ENCODE measurements at regions not wholly inside any gene's neighbourhood (a gene's known extent, or its start where the extent isn't known, plus 50 kb on each side); places are given as distances from the start of the nearest gene placed in this dataset.

DNA sequence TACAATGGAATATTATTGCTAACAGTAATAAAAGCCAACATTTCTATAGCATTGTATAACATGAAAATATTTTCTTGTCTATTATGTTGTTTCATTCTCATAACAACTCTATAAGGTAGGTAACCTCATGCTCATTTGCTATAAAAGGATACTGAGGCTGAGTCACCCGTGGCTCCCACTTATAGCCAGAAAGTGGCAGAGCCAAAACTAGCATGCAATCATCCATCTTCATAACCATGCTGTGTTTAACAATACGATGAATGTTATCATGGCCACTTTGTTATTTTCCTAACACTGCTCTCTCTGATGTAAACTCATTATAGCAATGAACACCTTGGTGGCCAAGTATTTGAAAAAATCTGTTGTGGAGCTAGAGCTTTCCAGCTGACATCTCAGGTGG is 80.8 kb upstream of the JUN start:
- Mint-ChIP-seq H3K4me3 (ENCODE audit: low read depth, unreplicated experiment) (no peak overlapping the region), H3K4me1 (ENCODE audit: low read depth, unreplicated experiment) (peaks cover 9% of the 10 kb centered on the region), H3K27me3 (ENCODE audit: unreplicated experiment) (no peaks in the 10 kb centered on the region), H3K27ac (ENCODE audit: unreplicated experiment) (no peak overlapping the region), H3K9me3 (ENCODE audit: low read depth, unreplicated experiment) (no peaks in the 10 kb centered on the region), H3K36me3 (ENCODE audit: insufficient read depth, unreplicated experiment) (no peaks in the 10 kb centered on the region)
- no TSS peak for BruUV-seq (replicated peaks)
- TF ChIP-seq, protein P1, sequence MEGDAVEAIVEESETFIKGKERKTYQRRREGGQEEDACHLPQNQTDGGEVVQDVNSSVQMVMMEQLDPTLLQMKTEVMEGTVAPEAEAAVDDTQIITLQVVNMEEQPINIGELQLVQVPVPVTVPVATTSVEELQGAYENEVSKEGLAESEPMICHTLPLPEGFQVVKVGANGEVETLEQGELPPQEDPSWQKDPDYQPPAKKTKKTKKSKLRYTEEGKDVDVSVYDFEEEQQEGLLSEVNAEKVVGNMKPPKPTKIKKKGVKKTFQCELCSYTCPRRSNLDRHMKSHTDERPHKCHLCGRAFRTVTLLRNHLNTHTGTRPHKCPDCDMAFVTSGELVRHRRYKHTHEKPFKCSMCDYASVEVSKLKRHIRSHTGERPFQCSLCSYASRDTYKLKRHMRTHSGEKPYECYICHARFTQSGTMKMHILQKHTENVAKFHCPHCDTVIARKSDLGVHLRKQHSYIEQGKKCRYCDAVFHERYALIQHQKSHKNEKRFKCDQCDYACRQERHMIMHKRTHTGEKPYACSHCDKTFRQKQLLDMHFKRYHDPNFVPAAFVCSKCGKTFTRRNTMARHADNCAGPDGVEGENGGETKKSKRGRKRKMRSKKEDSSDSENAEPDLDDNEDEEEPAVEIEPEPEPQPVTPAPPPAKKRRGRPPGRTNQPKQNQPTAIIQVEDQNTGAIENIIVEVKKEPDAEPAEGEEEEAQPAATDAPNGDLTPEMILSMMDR (IDR thresholded peaks at IDR 0.05; ENCODE audit: unreplicated experiment): no peak
- intact Hi-C loops (cut with micrococcal nuclease; ENCODE audit: unreplicated experiment): no loop called here
- DNase-seq: no peak
- CTCF ChIA-PET: no interaction called here

DNA sequence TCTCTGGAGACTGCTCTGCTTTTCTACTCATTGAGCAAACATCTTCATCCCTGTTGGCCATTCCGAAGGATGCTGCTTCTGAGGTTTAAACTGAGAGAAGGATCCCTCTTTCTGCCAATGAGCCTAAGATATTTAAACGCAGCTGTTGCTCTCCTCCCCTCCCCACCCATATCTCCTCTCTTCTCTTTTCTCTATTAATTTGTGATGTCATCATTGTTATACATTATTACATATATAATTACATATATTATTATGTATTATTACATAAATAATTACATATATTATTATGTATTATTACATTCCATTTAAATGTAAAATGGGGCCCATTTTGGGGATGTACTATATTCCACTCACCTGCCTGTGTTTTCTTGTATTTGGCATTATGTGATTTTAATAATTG is 82.7 kb upstream of the JUN start:
- DNase-seq: no peak
- H3K27me3 Mint-ChIP-seq (ENCODE audit: unreplicated experiment): no peaks in the 10 kb centered on the region
- H3K36me3 Mint-ChIP-seq (ENCODE audit: insufficient read depth, unreplicated experiment): no peaks in the 10 kb centered on the region
- no peaks in the 10 kb centered on the region for H3K4me1 Mint-ChIP-seq (ENCODE audit: low read depth, unreplicated experiment)
- no peaks in the 10 kb centered on the region for H3K9me3 Mint-ChIP-seq (ENCODE audit: low read depth, unreplicated experiment)
- no peak overlapping the region for H3K4me3 Mint-ChIP-seq (ENCODE audit: low read depth, unreplicated experiment)
- BruUV-seq (replicated peaks): no TSS peak
- intact Hi-C loops (cut with micrococcal nuclease; ENCODE audit: unreplicated experiment): no loop called here
- H3K27ac Mint-ChIP-seq (ENCODE audit: unreplicated experiment): no peak overlapping the region
- CTCF ChIA-PET: no interaction called here
- TF ChIP-seq, protein P1 (IDR thresholded peaks at IDR 0.05; ENCODE audit: unreplicated experiment): no peak

DNA sequence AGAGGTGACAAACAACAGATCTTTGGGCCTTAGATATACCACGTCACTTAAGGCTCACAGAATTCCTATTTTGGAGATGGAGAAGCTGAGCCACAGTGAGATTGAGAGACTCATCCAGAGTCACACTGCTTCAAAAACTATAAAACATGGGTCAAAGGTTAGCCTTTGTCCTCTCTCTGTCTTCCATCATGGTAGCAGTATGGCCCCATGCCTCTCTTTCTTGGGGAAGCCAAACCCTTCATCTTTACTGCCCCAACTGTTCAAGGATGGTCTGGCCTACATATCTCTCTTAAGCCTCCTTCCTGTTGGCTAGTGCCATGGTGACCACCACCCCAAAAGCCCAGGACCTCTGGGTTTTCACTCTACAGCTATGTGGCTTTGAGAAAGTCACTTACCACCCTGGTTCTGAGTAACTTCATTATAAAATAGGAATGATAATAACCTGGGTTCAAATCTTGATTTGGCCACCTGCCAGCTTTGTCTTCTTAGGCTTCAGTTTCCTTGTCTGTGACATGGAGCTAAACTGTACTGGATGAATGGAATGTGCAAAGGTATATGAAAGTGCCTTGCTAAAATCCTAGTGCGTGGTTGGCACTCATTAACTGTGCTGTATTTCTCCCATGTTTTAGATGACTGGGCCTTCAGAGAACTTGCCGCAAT is 85.9 kb upstream of the JUN start:
- CTCF ChIA-PET: no interaction called here
- no peak for DNase-seq
- no peaks in the 10 kb centered on the region for H3K36me3 Mint-ChIP-seq (ENCODE audit: insufficient read depth, unreplicated experiment)
- H3K4me3 Mint-ChIP-seq (ENCODE audit: low read depth, unreplicated experiment): no peak overlapping the region
- H3K4me1 Mint-ChIP-seq (ENCODE audit: low read depth, unreplicated experiment): peaks cover 26% of the 10 kb centered on the region
- no TSS peak for BruUV-seq (replicated peaks)
- H3K27me3 Mint-ChIP-seq (ENCODE audit: unreplicated experiment): no peaks in the 10 kb centered on the region
- no peak overlapping the region for H3K27ac Mint-ChIP-seq (ENCODE audit: unreplicated experiment)
- TF ChIP-seq, protein P1 (IDR thresholded peaks at IDR 0.05; ENCODE audit: unreplicated experiment): no peak
- intact Hi-C loops (cut with micrococcal nuclease; ENCODE audit: unreplicated experiment): no loop called here
- peaks cover 2% of the 10 kb centered on the region for H3K9me3 Mint-ChIP-seq (ENCODE audit: low read depth, unreplicated experiment)

DNA sequence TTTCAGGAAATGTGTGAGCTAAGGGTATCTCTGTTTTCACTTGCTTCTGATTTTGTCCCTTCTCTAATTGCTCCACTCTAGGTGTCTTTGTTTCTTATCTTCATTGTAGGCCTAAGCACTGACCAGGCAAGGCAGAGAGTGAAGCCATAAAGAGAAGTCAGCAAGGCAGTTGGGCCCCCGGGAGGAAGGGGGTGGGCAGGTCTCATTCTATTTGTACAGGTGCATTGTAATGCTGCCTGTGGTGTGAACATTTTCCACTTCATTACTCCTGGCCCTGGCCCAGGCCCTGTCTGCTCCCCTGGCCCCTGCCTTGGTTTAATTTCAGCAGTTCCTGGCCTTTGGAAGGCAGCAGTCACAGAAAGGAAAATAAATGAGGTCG is 86.4 kb upstream of the JUN start:
- Mint-ChIP-seq H3K27me3 (ENCODE audit: unreplicated experiment) (no peaks in the 10 kb centered on the region), H3K27ac (ENCODE audit: unreplicated experiment) (no peak overlapping the region), H3K9me3 (ENCODE audit: low read depth, unreplicated experiment) (peaks cover 2% of the 10 kb centered on the region), H3K4me3 (ENCODE audit: low read depth, unreplicated experiment) (no peak overlapping the region), H3K36me3 (ENCODE audit: insufficient read depth, unreplicated experiment) (no peaks in the 10 kb centered on the region), H3K4me1 (ENCODE audit: low read depth, unreplicated experiment) (peaks cover 31% of the 10 kb centered on the region)
- no peak for DNase-seq
- CTCF ChIA-PET: no interaction called here
- TF ChIP-seq, protein P1 (IDR thresholded peaks at IDR 0.05; ENCODE audit: unreplicated experiment): no peak
- BruUV-seq (replicated peaks): no TSS peak
- intact Hi-C loops (cut with micrococcal nuclease; ENCODE audit: unreplicated experiment): no loop called here

All from Calu3 (cell line).